ENCODE measurements at regions not wholly inside any gene's neighbourhood (a gene's known extent, or its start where the extent isn't known, plus 50 kb on each side); places are given as distances from the start of the nearest gene placed in this dataset.

DNA sequence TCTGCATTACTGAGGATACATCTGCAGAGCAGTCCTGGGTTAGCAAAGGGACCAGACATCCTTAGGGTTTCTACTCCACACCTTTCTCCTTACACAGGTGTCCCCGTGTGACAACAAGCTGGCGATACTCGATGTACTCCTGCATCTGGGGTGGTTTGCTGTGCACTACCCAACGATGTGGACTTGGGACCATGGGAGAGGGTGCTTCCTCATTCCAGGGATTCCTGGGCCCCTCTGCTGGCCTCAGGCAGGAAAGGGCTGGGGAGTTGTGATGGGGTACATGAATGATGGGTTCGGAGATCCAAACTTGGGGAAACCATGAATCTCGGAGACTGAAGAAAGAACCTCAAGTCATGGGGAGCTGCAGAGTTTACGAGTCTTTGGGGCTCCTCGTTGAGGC lies 179.6 kb upstream of the GALNT17 start:
- TF ChIP-seq NFIC (IDR thresholded peaks at IDR 0.05) (no peak), CEBPB (IDR thresholded peaks at IDR 0.05) (no peak), RAD21 (IDR thresholded peaks at IDR 0.05; ENCODE audit: low read depth) (no peak), FOXM1 (IDR thresholded peaks at IDR 0.05; ENCODE audit: borderline replicate concordance, low read depth) (no peak)

DNA sequence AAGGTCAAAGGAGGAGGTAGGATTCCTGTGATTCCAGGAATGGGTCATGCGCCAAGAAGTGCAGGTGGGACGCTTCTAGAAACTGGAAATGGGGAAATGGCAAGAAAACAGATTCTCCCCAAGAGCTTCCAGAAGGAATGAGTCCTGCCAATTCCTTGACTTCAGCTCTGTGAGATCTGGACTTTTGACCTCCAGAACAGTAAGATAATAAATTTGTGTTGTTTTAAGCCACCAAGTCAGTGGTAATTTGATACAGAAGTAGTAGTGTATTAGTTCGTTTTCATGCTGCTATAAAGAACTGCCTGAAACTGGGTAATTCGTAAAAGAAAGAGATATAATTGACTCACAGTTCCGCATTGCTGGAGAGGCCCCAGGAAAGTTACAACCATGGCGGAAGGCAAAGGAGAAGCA lies 178.6 kb upstream of the GALNT17 start:
- TF ChIP-seq NFIC (IDR thresholded peaks at IDR 0.05) (no peak), EP300 (IDR thresholded peaks at IDR 0.05; ENCODE audit: borderline replicate concordance) (no peak), EGR1 (IDR thresholded peaks at IDR 0.05) (no peak), CEBPB (IDR thresholded peaks at IDR 0.05) (no peak), ZBTB7A (IDR thresholded peaks at IDR 0.05; ENCODE audit: low read depth) (no peak), FOXM1 (IDR thresholded peaks at IDR 0.05; ENCODE audit: borderline replicate concordance, low read depth) (no peak), TCF12 (IDR thresholded peaks at IDR 0.05; ENCODE audit: low read depth) (no peak), TEAD4 (IDR thresholded peaks at IDR 0.05) (no peak), CREB1 (IDR thresholded peaks at IDR 0.05; ENCODE audit: low read depth) (no peak), RAD21 (IDR thresholded peaks at IDR 0.05; ENCODE audit: low read depth) (no peak), TAF1 (IDR thresholded peaks at IDR 0.05; ENCODE audit: low read depth) (no peak), YY1 (IDR thresholded peaks at IDR 0.05; ENCODE audit: low read depth) (no peak)
- TF ChIP-seq, protein P1, sequence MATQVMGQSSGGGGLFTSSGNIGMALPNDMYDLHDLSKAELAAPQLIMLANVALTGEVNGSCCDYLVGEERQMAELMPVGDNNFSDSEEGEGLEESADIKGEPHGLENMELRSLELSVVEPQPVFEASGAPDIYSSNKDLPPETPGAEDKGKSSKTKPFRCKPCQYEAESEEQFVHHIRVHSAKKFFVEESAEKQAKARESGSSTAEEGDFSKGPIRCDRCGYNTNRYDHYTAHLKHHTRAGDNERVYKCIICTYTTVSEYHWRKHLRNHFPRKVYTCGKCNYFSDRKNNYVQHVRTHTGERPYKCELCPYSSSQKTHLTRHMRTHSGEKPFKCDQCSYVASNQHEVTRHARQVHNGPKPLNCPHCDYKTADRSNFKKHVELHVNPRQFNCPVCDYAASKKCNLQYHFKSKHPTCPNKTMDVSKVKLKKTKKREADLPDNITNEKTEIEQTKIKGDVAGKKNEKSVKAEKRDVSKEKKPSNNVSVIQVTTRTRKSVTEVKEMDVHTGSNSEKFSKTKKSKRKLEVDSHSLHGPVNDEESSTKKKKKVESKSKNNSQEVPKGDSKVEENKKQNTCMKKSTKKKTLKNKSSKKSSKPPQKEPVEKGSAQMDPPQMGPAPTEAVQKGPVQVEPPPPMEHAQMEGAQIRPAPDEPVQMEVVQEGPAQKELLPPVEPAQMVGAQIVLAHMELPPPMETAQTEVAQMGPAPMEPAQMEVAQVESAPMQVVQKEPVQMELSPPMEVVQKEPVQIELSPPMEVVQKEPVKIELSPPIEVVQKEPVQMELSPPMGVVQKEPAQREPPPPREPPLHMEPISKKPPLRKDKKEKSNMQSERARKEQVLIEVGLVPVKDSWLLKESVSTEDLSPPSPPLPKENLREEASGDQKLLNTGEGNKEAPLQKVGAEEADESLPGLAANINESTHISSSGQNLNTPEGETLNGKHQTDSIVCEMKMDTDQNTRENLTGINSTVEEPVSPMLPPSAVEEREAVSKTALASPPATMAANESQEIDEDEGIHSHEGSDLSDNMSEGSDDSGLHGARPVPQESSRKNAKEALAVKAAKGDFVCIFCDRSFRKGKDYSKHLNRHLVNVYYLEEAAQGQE (IDR thresholded peaks at IDR 0.05; ENCODE audit: low read depth), result no peak

DNA sequence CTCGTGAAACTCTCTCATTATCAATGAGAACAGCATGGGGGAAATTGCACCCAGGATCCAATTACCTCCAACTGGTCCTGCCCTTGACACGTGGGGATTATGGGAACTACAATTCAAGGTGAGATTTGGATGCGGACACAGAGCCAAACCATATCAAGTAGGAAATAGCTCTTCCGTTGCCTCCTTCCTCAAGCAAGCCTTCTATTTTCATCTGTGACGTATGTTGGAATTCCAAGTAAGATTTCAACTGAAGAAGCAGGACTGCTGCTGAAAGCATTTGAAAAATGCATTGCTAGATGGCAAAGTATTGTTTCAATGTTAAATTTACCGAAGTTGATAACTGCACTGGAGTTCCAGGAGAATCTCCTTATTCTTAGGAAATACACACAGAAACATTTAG lies 178.1 kb upstream of the GALNT17 start:
- no peak for TF ChIP-seq CEBPB (IDR thresholded peaks at IDR 0.05)
- no peak for TF ChIP-seq NFIC (IDR thresholded peaks at IDR 0.05)
- TF ChIP-seq YY1 (IDR thresholded peaks at IDR 0.05; ENCODE audit: low read depth), result no peak
- TF ChIP-seq, protein P2, sequence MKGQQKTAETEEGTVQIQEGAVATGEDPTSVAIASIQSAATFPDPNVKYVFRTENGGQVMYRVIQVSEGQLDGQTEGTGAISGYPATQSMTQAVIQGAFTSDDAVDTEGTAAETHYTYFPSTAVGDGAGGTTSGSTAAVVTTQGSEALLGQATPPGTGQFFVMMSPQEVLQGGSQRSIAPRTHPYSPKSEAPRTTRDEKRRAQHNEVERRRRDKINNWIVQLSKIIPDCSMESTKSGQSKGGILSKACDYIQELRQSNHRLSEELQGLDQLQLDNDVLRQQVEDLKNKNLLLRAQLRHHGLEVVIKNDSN (IDR thresholded peaks at IDR 0.05), result no peak
- TF ChIP-seq TAF1 (IDR thresholded peaks at IDR 0.05; ENCODE audit: low read depth), result no peak
- no peak for TF ChIP-seq ZBTB7A (IDR thresholded peaks at IDR 0.05; ENCODE audit: low read depth)
- TF ChIP-seq, protein P3, sequence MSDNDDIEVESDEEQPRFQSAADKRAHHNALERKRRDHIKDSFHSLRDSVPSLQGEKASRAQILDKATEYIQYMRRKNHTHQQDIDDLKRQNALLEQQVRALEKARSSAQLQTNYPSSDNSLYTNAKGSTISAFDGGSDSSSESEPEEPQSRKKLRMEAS (IDR thresholded peaks at IDR 0.05), result no peak
- TF ChIP-seq EGR1 (IDR thresholded peaks at IDR 0.05), result no peak
- TF ChIP-seq, protein P1 (IDR thresholded peaks at IDR 0.05; ENCODE audit: low read depth), result no peak
- TF ChIP-seq RAD21 (IDR thresholded peaks at IDR 0.05; ENCODE audit: low read depth), result no peak

DNA sequence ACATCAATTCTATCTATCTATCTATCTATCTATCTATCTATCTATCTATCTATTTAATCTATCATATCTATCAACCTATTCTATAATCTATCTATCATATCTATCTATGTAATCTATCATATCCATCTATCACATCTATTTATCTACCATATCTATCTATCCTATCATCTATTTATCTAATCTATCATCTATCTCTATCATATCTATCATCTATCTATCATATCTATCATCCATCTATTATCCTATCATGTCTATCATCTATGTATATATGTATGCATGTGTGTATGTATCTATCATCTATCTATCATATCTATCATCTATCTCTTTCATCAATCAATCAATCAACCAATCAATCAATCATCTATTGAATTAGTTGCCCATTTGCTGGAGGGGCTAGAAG lies 159.3 kb upstream of the GALNT17 start:
- TF ChIP-seq, protein P3 (IDR thresholded peaks at IDR 0.05), result no peak

DNA sequence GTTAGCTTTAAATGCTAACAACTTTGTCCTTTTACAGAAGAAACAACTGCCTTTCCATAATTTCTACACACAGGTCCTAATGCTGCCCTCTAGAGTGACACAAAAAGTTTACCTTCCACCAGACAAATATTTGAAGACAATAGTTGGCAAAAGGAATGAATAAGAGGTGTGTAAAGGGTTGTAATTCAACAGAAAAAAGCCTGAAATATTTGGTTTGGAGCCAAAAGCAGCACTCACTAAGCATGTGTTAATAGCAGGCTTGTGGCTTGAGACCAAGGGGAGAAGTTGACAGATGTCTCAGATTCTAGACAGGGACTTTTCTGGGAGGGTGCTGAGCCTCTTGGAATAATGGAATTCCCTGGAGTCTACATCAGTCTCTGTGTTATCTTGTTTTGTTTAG lies 156.2 kb upstream of the GALNT17 start:
- TF ChIP-seq TAF1 (IDR thresholded peaks at IDR 0.05; ENCODE audit: low read depth) (no peak), EGR1 (IDR thresholded peaks at IDR 0.05) (no peak), FOXM1 (IDR thresholded peaks at IDR 0.05; ENCODE audit: borderline replicate concordance, low read depth) (no peak), YY1 (IDR thresholded peaks at IDR 0.05; ENCODE audit: low read depth) (no peak), TEAD4 (IDR thresholded peaks at IDR 0.05) (no peak), NFIC (IDR thresholded peaks at IDR 0.05) (no peak), RAD21 (IDR thresholded peaks at IDR 0.05; ENCODE audit: low read depth) (no peak)

DNA sequence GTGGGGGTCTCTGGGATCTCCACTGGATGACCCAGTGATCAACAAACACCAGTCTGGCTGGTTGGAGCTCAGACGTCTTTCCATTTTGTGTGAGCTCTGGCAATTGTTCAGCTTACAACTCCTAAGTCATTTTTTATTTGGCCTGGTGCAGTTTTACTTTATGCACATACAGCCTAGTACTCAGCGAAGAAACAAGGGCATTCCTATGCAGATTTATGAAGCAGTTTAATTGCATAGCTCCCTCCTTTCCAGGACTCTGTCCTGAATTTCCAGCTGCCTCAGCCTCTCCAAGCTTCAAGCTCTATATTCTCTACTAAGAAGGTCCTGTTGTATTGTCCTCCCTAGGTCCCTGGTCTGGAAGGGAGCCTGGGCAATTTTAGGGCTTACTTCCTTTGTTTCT lies 145.6 kb upstream of the GALNT17 start:
- TF ChIP-seq, protein P1 (IDR thresholded peaks at IDR 0.05; ENCODE audit: low read depth), result no peak
- no peak for TF ChIP-seq YY1 (IDR thresholded peaks at IDR 0.05; ENCODE audit: low read depth)
- TF ChIP-seq CREB1 (IDR thresholded peaks at IDR 0.05; ENCODE audit: low read depth), result no peak
- no peak for TF ChIP-seq ZBTB7A (IDR thresholded peaks at IDR 0.05; ENCODE audit: low read depth)
- no peak for TF ChIP-seq NFIC (IDR thresholded peaks at IDR 0.05)
- TF ChIP-seq TAF1 (IDR thresholded peaks at IDR 0.05; ENCODE audit: low read depth), result no peak
- TF ChIP-seq, protein P3 (IDR thresholded peaks at IDR 0.05), result no peak
- no peak for TF ChIP-seq TCF12 (IDR thresholded peaks at IDR 0.05; ENCODE audit: low read depth)
- TF ChIP-seq RAD21 (IDR thresholded peaks at IDR 0.05; ENCODE audit: low read depth), result no peak
- no peak for TF ChIP-seq FOXM1 (IDR thresholded peaks at IDR 0.05; ENCODE audit: borderline replicate concordance, low read depth)
- TF ChIP-seq EP300 (IDR thresholded peaks at IDR 0.05; ENCODE audit: borderline replicate concordance), result no peak

Measured in Ishikawa (cell line).